ENCODE measurements at regions not wholly inside any gene's neighbourhood (a gene's known extent, or its start where the extent isn't known, plus 50 kb on each side); places are given as distances from the start of the nearest gene placed in this dataset.
"Not testable (repeated sequence)": the region's sequence is repeated elsewhere in the genome, so short reads cannot be mapped to it uniquely, and the experiment has no call there.

- DNase-seq (ENCODE audit: extremely low read depth, low read depth, low spot score): no peak
Observed at GRCh38 chr4:140219567-140219966, 65.6 kb upstream of the MAML3 start.

- not testable (repeated sequence) for DNase-seq (ENCODE audit: extremely low read depth, low read depth, low spot score)
Observed at GRCh38 chr4:140219070-140219469, 65.1 kb upstream of the MAML3 start.

GRCh38 chr4:140213749-140214148 lies 59.8 kb upstream of the MAML3 start:
- no peak for DNase-seq (ENCODE audit: extremely low read depth, low read depth, low spot score)

GRCh38 chr4:140213116-140213515 lies 59.1 kb upstream of the MAML3 start:
- DNase-seq (ENCODE audit: extremely low read depth, low read depth, low spot score): no peak

- no peak for DNase-seq (ENCODE audit: extremely low read depth, low read depth, low spot score)
Observed at GRCh38 chr4:140212646-140213045, 58.7 kb upstream of the MAML3 start.

GRCh38 chr4:140212194-140212593 lies 58.2 kb upstream of the MAML3 start:
- no peak for DNase-seq (ENCODE audit: extremely low read depth, low read depth, low spot score)

GRCh38 chr4:140211693-140212092 lies 57.7 kb upstream of the MAML3 start:
- DNase-seq (ENCODE audit: extremely low read depth, low read depth, low spot score): no peak

GRCh38 chr4:140211161-140211560 lies 57.2 kb upstream of the MAML3 start:
- no peak for DNase-seq (ENCODE audit: extremely low read depth, low read depth, low spot score)

- DNase-seq (ENCODE audit: extremely low read depth, low read depth, low spot score): no peak
Observed at GRCh38 chr4:140208921-140209320, 54.9 kb upstream of the MAML3 start.
